ENCODE measurements at regions not wholly inside any gene's neighbourhood (a gene's known extent, or its start where the extent isn't known, plus 50 kb on each side); places are given as distances from the start of the nearest gene placed in this dataset.
"Not testable (repeated sequence)": the region's sequence is repeated elsewhere in the genome, so short reads cannot be mapped to it uniquely, and the experiment has no call there.

DNA sequence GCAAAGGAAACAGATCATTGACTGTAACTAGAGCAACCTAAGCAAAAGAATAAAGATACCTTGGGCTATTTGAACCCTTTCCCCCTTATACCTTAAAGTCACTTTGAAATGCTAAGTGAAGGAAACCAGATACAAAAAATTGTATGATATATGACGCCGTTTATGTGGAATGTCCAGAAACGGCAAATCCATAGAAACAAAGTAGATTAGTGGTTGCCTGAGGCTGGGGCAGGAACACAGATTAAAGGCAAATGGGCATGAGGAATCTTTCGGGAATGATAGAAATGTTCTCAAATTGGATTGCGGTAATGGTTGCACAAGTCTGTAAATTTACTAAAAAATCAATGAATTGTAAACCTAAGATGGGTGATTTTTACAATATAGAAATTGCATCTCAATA is 160.1 kb upstream of the CCDC54 start:
- DNase-seq (ENCODE audit: extremely low read depth in 1 of 2, low read depth in 1 of 2), result no peak

DNA sequence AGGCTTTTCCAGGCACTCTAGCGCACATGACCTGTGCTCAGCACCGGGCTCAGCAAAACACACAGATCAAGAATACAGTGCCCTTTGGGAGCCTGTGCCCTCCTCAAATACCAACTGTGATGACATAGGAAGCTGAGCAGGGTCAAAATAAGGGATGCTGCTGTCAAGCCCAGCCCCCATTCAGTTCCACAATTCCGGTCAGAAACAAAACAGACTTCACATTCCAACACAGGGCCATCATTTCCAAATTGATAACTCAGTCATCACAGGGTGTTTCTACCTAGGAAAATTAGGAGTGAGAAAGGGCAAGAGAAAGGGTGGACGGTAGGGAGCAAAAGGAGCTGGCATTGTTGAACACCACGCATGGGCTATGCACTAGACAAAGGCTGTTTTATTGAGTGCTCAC is 158.4 kb upstream of the CCDC54 start:
- DNase-seq (ENCODE audit: extremely low read depth in 1 of 2, low read depth in 1 of 2), result no peak

DNA sequence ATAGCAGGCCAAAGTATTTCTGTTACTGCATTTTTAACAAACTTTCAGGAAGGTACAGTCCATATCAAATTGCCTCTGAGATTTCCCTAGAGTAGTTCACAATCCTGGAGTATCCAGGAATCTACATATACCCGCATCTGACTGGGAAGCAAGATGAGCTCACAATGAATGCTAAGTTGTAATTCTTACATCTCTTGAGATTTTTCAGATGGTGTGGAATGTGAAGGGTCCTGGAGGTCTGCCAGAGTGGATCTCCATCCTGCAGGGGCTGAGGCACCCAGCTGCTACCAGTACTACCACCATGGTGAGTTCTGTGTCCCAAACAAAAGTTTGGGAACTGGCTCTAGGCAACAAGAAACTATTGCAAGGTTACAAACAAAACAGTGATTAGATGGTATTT is 156.7 kb upstream of the CCDC54 start:
- DNase-seq (ENCODE audit: extremely low read depth in 1 of 2, low read depth in 1 of 2), result no peak

DNA sequence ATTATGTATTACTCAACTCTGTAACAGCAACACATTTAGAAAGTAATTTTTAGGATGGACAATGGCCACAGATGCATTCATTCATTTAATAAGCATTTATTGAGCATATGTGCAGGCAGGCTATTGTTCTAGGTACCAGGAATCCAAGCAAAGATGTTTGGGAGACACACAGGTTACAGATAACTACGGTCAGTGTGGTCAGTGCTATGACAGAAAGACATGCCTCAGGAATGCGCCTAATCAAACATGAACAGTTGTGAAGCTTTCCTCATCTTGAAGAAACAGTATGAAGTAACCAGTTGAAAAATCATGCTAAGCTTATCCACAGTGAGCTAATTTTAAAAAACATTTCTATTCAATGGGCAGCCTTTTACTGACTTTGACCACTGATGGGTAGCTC is 155.4 kb upstream of the CCDC54 start:
- no peak for DNase-seq (ENCODE audit: extremely low read depth in 1 of 2, low read depth in 1 of 2)

DNA sequence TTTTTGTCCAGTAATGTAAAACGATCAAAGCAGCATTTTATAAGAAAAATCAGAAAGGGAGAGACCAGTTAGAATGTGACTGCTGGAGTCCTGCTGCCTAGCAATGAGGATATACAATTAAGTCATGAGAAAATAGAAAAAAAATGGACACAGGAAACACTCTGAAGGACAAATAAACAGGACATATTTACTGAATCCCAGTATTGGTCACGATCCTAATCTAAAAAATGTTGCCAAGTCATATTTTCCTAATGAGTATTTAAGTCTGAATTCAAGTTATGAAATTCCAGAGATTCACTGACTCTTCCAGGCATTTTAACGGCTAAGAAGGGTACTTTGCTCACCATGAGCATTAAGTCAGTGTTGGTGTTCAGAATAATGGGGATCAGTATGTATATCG is 154.3 kb upstream of the CCDC54 start:
- no peak for DNase-seq (ENCODE audit: extremely low read depth in 1 of 2, low read depth in 1 of 2)

DNA sequence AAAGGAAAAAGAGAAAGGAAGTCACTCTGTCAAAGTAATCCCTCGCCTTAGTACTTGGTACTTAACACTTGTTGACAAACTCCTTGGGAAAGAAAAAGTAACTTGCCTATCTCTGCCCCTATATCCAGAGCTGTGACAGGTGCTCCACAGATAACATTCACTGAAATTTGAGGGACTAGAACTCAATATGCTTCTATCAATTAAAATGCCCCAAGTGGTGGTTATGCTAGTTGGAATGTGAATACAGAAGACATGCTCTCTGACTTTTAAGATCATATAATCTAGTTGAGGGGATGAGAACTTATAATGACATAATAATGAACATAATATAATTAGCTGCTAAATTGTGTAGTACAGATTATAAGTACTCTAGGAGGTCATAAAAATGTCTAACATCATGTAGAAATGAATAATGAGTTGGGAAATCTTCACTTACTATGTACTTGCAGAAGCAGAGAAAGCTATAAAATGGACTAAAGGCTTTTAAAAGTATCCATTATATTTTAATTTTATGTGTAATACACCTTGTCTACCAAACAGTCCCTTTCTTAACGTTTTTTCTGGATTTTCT is 153.1 kb upstream of the CCDC54 start:
- no peak for DNase-seq (ENCODE audit: extremely low read depth in 1 of 2, low read depth in 1 of 2)

DNA sequence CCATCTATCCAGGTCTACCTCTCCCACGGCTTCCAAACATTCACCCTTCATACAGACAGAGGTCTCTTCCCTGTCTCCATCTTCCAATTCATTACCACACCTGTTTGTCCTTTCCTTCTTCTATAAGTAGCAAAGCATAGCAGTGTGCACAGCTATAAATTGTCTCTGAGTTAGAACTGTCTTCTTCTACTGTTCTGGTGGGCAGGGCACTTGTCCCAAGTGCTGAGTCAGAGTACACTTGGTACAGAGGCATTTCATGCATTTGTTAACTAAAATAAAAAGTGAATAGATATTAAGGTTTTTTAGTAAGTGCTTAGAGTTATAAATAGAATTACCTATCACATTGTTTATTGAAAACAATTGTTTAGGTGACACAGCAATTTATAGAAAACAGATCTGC is 150.1 kb upstream of the CCDC54 start:
- DNase-seq (ENCODE audit: extremely low read depth in 1 of 2, low read depth in 1 of 2), result no peak

DNA sequence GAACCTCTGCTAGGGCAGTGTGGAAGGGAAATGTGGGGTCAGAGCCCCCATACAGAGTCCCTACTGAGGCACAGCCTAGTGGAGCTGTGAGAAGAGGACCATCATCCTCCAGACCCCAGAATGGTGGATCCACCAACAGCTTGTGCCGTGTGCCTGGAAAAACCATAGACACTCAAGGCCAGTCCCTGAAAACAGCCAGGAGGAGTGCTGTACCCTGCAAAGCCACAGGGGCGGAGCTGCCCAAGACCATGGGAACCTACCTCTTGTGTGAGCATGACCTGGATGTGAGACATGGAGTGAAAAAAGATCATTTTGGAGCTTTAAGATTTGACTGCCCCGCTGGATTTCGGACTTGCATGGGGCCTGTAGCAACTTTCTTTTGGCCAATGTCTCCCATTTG is 143.4 kb upstream of the CCDC54 start:
- DNase-seq (ENCODE audit: extremely low read depth in 1 of 2, low read depth in 1 of 2), result not testable (repeated sequence)

DNA sequence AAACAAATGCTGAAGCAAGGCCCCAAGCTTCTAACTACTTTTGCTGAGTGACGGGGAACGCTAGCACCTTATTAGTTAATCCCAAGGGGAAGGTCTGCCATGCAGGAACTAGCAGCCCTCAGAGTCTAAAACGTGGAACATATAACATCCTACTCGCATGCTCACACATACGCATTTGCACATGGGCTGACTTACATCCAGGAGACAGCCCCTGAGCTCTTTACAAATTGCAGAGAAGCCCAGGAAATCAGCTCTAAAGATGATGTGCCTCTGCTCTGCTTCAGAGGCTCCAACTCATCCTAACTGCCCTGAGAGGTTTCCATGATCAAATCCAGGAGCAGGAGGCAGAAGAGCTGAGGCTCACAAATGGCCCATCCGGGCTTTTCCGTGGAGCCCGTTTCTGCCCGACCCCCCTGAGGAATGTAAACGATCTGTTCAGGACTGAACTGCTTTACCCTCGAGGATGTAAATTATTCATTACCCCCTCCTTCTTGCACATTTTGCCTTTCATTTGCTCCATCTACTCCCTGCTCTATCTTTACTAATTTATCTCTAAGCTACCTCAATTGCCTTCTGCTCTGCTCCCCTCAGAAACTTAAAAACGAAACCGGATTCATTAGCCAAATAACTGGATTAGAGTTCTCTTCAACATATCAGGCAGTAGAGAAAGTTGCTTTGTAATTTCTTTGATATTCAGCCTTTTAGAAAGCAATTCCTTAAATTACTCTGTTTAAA is 141.9 kb upstream of the CCDC54 start:
- no peak for DNase-seq (ENCODE audit: extremely low read depth in 1 of 2, low read depth in 1 of 2)

DNA sequence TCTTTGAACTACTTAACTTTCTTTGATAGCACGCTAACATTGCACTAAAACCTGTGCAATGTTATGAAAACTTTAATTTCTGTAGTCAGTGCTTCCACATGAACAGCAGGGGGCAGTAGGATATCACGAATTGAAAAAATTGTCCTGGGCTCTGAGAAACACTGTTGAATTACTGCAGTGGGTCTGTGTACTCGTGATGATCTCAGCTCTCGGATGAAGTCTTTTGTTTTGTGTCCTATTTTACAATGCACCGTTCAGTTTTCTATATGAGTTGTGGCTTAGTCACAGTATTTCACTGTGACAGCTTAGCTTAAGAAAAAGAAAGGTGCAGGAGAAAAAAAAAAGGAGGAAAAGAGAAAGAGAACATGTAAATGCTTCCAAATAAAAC is 141.3 kb upstream of the CCDC54 start:
- DNase-seq (ENCODE audit: extremely low read depth in 1 of 2, low read depth in 1 of 2), result no peak

DNA sequence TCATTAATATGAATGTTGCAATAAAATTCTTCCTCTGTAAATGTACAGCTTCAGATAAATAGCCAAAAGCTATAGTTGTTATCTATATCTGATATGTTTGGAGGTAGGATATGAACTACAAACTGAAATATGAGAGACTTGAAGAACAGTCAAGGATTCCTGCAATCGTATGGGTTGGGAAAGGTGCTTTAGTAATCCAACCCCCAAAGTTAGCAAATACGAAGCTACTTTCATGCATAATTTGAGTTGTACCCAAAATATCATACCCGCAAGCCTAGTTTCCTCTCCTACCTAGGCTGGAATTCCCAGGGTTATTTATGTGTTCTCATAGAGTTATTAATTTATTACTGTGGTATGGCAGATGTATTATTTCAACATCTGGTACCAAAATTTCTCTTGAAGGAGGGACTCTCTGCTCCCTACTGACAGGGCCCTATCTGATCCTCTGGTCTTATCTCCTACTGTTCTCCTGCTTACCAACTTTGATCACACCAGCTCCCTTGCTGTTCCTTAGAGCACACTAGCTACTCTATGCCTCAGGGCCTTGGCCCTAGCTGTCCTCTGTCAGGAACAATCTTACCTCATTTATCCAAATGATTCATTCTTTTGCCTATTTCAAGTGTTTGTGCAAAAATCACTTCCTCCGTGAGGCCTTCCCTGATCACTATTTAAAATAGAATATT is 140.4 kb upstream of the CCDC54 start:
- DNase-seq (ENCODE audit: extremely low read depth in 1 of 2, low read depth in 1 of 2), result no peak

DNA sequence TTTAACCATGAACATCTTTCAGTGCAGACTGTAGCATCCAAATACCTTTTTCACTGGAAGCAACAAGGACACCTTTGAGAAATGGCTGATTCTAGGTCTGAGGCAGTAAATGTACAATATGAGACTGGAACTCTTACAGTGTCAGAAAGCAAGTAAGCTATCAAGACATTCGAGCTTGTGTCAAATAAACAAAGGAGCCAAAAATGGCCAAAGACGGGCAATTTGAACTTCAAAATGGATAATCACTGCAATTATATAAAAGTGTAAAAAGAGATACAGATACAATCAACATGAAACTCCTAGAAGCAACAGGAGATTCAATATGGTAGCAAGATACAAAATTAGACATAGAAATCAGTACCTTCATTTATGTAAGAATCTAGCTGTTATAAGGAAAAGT is 138.5 kb upstream of the CCDC54 start:
- no peak for DNase-seq (ENCODE audit: extremely low read depth in 1 of 2, low read depth in 1 of 2)

DNA sequence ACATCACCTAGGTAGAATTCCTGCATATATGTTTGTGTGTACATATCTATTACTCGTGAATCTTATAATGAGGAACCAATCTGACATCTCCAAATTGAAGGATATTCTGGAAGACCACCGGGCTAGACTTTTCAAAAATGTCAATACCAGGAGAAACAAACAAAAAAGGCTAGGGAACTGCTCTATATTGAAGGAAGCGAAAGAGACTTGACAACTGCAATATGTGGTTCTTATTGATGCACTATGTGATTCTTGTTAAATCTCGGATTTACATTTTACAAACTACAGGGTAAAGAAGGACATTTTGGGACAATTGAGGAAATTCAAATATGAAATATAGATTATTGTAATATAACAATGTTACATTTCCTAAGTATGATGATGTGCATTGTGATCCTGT is 137.5 kb upstream of the CCDC54 start:
- DNase-seq (ENCODE audit: extremely low read depth in 1 of 2, low read depth in 1 of 2), result no peak

DNA sequence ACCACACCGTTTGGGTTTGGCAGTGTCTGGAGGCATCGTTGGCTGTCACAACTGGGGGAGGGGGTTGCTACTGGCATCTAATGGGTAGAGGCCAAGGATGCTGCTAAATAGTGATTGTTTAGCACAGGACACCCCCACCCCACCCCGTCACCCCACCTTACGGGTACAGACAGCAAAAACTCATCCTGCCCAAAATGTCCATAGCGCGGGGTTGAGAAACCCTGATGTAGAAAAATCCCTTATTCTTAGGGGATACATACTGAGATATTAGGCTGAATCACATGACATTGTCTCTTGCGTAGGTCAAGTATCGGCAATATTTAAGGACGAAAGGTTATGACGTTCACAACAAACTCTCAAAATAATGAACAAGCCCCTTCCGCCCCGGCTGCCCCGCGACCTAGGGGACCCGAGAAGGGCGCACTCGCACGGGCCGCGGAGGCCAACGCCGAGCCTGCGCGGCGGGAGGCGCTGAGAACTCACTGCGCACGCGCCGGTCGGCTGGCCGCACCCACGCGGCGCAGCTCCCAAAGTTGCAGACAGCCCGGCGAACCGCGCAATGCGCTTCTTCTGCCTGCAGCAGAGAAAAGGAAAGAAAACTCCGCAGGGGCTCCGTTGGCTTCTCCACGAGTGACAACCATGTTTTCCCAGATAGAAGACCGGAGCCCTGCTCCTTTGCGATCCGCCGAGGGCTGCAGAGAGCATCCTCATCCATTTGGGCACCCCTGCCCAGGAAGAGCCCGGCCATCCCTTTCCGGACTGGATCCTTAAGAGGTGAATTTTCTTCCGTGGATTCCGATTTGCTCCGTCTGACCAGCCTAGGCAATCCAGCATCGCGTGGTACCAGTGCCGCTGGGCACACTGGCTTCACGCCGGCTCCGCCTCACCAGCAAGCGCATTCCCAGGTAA is 136.8 kb upstream of the CCDC54 start:
- DNase-seq (ENCODE audit: extremely low read depth in 1 of 2, low read depth in 1 of 2), result peak; percentile 24 to 59

DNA sequence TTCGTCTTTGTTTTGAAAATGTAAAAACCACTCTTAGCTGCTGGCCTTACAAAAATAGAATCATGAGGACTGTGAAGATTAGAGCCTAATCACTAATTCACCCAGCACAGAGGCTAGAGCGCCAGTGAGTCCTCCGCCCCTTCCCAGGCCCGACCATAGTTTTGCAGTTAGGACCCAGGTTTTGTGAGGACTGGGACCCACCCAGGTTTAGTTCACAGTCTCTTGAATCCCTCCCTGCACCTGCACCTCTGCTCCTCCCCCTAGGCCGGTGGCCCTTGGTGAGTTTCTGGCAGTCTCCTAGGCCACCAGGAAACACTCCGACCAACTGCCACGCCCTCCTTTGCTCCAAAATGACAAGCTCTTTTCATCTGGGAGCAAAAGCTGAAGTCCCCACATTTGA is 136.0 kb upstream of the CCDC54 start:
- DNase-seq (ENCODE audit: extremely low read depth in 1 of 2, low read depth in 1 of 2), result no peak

DNA sequence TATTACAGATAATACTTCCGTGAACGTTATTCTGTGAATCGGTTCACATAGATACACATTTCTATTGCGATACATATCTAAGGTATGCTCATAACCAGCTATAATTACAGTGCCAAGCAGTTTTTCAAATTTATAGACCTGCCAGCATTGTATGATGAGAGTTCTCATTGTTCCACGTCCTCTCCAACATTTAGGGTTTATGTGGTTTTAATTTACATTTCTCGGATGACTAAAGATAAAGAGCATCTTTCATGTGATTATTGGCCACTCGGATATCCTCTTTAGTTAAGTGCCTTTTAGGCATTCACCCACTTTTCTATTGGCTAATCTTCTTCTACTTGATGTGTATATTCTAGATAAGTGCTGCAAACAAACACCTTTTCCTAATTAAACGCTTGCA is 134.7 kb upstream of the CCDC54 start:
- no peak for DNase-seq (ENCODE audit: extremely low read depth in 1 of 2, low read depth in 1 of 2)

DNA sequence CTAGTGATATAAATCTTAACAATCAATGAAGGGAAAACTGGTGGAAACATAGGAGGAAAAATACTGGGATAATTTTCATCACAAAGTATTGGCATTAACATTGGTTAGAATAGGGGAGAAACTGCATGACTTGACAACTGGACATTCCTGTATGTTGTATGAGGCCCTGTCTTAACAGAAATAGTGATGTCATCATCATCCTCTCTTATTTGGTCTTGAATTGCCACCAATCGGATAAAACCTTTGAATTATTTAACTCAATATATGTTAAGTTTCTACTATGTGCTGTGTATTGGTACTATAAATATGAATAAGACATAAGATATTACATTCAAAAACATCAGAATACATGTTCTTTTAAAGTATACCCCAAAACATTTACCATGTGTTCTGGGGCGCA is 130.1 kb upstream of the CCDC54 start:
- no peak for DNase-seq (ENCODE audit: extremely low read depth in 1 of 2, low read depth in 1 of 2)

DNA sequence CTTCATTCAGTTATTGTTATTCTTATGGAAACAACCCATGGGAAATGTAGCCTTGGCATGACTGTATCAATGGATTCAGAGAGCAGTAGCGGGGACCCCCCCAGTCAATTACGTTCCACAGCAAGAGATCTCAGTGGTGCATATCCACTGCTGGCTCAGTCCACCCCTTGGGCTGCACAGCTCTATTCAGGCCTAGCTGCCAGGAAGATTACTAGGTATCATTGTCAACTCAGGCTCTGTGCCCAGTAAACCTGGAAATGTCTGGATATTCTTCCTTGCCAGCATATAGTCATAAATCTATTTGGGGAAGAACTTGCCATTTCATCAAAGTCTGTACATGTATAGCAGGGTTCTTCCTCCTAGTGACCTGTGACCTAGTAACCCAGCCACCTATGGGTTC is 128.1 kb upstream of the CCDC54 start:
- DNase-seq (ENCODE audit: extremely low read depth in 1 of 2, low read depth in 1 of 2), result no peak

DNA sequence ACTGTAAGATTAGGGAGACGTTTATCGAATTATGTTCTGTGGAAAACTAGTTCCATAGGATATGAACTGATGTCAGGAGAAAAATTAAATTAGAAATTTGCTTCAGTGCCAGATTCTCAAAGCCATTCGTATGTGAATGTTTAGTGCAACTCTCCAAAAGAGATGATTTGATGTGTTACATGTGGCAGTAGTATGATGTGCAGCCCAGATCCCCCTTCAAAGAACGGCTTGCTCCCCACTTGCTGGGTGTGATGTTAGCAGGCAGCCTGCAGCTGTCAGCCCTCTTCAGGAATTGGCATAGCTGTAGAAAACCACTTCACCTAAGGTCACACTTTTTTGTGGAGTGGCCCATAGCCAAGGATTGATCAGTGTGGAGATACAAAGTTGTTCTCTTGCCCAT is 127.0 kb upstream of the CCDC54 start:
- no peak for DNase-seq (ENCODE audit: extremely low read depth in 1 of 2, low read depth in 1 of 2)

DNA sequence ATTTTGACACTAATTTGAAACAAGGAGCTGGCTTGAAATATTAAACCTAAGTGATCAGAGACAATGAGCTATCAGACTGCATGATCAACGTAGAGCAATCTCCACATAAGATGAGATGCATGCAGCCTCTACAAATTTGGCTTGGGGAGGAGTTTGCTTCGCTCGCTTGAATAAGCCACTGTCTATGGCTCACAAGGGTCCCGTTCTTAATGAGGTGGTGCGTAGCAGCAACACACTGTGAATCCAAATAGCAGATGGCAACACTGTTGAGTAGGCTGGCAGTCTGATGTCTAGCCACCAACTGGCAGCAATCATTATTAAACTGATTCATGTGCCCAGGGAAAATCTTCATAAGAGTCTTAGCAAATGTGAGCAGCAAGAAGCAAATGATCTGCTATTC is 125.4 kb upstream of the CCDC54 start:
- no peak for DNase-seq (ENCODE audit: extremely low read depth in 1 of 2, low read depth in 1 of 2)

DNA sequence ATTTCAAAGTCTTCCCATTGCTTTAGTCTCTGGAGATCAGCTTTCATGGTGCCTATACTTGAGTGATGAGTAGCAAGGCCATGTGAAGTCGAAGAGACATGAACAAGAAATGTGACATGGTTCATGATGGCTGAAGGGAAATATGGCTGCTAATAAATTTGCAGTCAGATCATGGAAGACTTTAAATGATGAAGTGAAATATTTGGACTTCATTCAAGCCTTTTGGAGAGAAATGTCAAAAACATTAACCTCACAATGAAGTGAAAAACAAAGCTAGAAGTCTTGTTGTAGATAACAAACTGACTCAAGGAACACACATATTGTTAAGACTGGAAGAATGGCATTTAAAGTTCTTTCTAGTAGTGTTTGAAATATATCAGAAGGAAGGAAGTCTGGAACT is 120.3 kb upstream of the CCDC54 start:
- no peak for DNase-seq (ENCODE audit: extremely low read depth in 1 of 2, low read depth in 1 of 2)
